Muscle of leg (tissue), 3 donors: ENCODE measurements at regions not wholly inside any gene's neighbourhood (a gene's known extent, or its start where the extent isn't known, plus 50 kb on each side); places are given as distances from the start of the nearest gene placed in this dataset.
A peak's percentile ranks its signal among the peaks of the same experiment; 100 is the strongest.
"Not testable (repeated sequence)": the region's sequence is repeated elsewhere in the genome, so short reads cannot be mapped to it uniquely, and the experiment has no call there.

Experiments used
- DNase-seq: peaks from one replicate; pipeline ENCODE4 v3.0.0; 2013
- H3K27ac ChIP-seq: one replicate; pipeline ENCODE4 v1.5.1; 2013; ENCODE audit warnings: mild to moderate bottlenecking, low read length, control low read depth
- H3K27me3 ChIP-seq: one replicate; pipeline ENCODE4 v1.6.1; 2013; ENCODE audit warnings: low read length; ENCODE audit not compliant: control insufficient read depth, insufficient read depth
- H3K36me3 ChIP-seq: one replicate; pipeline ENCODE4 v1.6.1; 2013; ENCODE audit warnings: low read length; ENCODE audit not compliant: control insufficient read depth, insufficient read depth
- H3K4me1 ChIP-seq: one replicate; pipeline ENCODE4 v1.6.1; 2013; ENCODE audit warnings: low read length; ENCODE audit not compliant: control insufficient read depth, insufficient read depth
- H3K4me3 ChIP-seq: one replicate; pipeline ENCODE4 v1.5.1; 2013; ENCODE audit warnings: low read length, control low read depth
- H3K9me3 ChIP-seq: replicated peaks from 2 replicates; pipeline ENCODE4 v1.6.1; 2013; ENCODE audit warnings: low read depth, low read length; ENCODE audit not compliant: control insufficient read depth
- WGBS: methylation state at CpG from one replicate; pipeline ENCODE4 v1.1.5; 2013; ENCODE audit warnings: missing lambda C conversion rate; ENCODE audit not compliant: insufficient coverage; 5-methylcytosine and 5-hydroxymethylcytosine counted together

- no peak overlapping the region for H3K27ac ChIP-seq
- no peaks in the 10 kb centered on the region for H3K36me3 ChIP-seq
- H3K4me3 ChIP-seq: no peak overlapping the region
- peak; percentile 46 for DNase-seq
- H3K27me3 ChIP-seq: no peaks in the 10 kb centered on the region
- WGBS: 83% methylated on average over 1 of the region's 3 CpGs
- H3K4me1 ChIP-seq: peaks cover 2% of the 10 kb centered on the region
- no peaks in the 10 kb centered on the region for H3K9me3 ChIP-seq
Observed at GRCh38 chr5:17103461-17103860, 114.0 kb upstream of the BASP1 start.

- H3K36me3 ChIP-seq: no peaks in the 10 kb centered on the region
- no peaks in the 10 kb centered on the region for H3K9me3 ChIP-seq
- H3K27me3 ChIP-seq: no peaks in the 10 kb centered on the region
- peak overlapping the region; percentile 11 for H3K27ac ChIP-seq
- DNase-seq: peak; percentile 74
- no peak overlapping the region for H3K4me3 ChIP-seq
- peaks cover 2% of the 10 kb centered on the region for H3K4me1 ChIP-seq
- 25% methylated on average over 1 of the region's 5 CpGs for WGBS
Observed at GRCh38 chr5:17105744-17106418, 111.5 kb upstream of the BASP1 start.

DNA sequence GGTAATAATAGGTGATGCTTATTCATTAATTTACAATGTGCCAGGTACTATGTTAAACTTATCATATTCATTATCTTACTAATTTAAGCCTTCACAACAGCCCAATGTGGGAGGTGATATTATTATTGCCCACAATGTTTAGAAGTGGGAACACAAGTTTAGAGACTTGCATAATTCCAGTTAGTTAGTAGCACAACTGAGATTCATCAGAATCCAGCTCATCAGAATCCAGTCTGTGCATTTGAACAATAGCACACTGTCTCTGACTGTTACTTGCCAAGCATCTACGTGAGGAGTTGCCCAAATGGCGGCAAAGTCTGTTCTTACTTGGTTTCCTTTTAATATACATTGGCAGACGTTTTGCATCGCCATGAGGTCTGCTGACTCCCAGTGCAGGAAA is 110.9 kb upstream of the BASP1 start:
- Histone ChIP-seq H3K4me1 (peaks cover 2% of the 10 kb centered on the region), H3K27ac (no peak overlapping the region), H3K9me3 (no peaks in the 10 kb centered on the region), H3K27me3 (no peaks in the 10 kb centered on the region), H3K4me3 (no peak overlapping the region), H3K36me3 (no peaks in the 10 kb centered on the region)
- WGBS: no CpG with 5 or more reads among the region's 4 CpGs
- DNase-seq: no peak

GRCh38 chr5:17112091-17112716 is 105.2 kb upstream of the BASP1 start:
- 64% methylated on average over 3 of the region's 3 CpGs for WGBS

DNA sequence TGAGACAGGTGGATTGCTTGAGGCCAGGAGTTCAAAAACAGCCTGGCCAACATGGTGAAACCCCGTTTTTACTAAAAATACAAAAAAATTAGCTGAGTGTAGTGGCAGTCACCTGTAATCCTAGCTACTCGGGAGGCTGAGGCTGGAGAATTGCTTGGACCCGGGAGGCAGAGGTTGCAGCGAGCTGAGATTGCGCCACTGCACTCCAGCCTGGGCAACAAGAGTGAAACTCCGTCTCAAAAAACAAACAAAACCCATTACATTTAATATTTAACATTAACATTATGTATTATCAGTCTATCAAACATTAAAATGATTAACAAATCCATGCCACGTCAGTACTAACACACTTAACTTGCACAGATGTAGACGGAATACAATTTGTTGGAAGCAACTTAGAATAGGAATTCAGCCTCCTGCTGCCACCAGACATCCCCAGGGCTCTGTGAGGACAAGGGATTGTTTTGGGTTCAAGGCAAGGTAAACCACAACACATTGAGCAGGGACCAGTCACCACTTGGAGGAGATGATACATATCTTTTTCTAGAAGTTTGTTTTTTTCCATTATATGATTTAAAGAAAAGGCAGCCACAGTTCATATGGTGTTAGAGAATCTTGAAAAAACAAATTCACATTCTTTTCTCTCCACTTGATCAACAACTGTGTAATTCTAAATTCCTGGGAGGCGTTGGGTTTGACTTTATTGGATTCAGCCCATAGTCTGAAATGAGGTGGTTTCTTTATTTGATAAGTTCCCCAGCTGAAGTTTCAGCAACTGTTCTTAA is 104.1 kb upstream of the BASP1 start:
- Histone ChIP-seq H3K4me1 (no peaks in the 10 kb centered on the region), H3K9me3 (no peaks in the 10 kb centered on the region), H3K27ac (no peak overlapping the region), H3K36me3 (no peaks in the 10 kb centered on the region), H3K27me3 (no peaks in the 10 kb centered on the region), H3K4me3 (no peak overlapping the region)
- WGBS: no CpG with 5 or more reads among the region's 9 CpGs
- DNase-seq: peak; percentile 32

More at GRCh38 chr5:17112091-17112716, 105.2 kb upstream of the BASP1 start:
- H3K9me3 ChIP-seq, H3K27me3 ChIP-seq, H3K4me1 ChIP-seq, H3K36me3 ChIP-seq, H3K27ac ChIP-seq, H3K4me3 ChIP-seq: not testable (repeated sequence)
- DNase-seq: peak; percentile 50

DNA sequence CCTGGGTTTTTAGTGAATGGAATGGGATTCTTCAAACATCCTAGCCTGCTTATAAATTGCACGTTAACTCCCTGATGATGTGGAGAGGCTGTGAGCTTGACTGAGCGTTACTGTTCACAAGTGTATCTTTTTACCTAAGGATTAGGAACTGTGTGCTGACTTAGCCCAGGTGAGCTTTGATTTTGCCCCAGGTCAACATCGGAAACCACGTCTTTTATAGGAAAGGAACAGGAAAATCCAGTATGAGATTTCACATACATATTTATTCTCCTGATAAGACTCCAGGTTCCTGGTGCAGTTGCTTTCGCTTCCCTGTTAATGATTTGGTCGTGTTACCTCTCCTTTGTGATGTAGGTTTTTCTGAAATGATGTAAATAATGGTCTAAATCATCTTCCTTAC is 103.2 kb upstream of the BASP1 start:
- H3K9me3 ChIP-seq: no peaks in the 10 kb centered on the region
- WGBS: 71% methylated on average over 1 of the region's 6 CpGs

GRCh38 chr5:17114715-17115599 is 102.5 kb upstream of the BASP1 start:
- 50% methylated on average over 1 of the region's 6 CpGs for WGBS
- Histone ChIP-seq H3K4me3 (no peak overlapping the region), H3K9me3 (no peaks in the 10 kb centered on the region), H3K27me3 (no peaks in the 10 kb centered on the region), H3K27ac (no peak overlapping the region), H3K36me3 (no peaks in the 10 kb centered on the region), H3K4me1 (no peaks in the 10 kb centered on the region)
- DNase-seq: no peak

More for the DNA sequence above, 103.2 kb upstream of the BASP1 start:
- no peaks in the 10 kb centered on the region for H3K36me3 ChIP-seq
- H3K4me3 ChIP-seq: no peak overlapping the region
- no peaks in the 10 kb centered on the region for H3K4me1 ChIP-seq
- H3K27ac ChIP-seq: no peak overlapping the region
- no peaks in the 10 kb centered on the region for H3K27me3 ChIP-seq
- DNase-seq: no peak

GRCh38 chr5:17115855-17116254 is 101.6 kb upstream of the BASP1 start:
- 91% methylated on average over 2 of the region's 3 CpGs for WGBS
- no peak for DNase-seq
- Histone ChIP-seq H3K4me3 (no peak overlapping the region), H3K36me3 (no peaks in the 10 kb centered on the region), H3K27me3 (no peaks in the 10 kb centered on the region), H3K9me3 (no peaks in the 10 kb centered on the region), H3K27ac (no peak overlapping the region), H3K4me1 (no peaks in the 10 kb centered on the region)

- peak; percentile 87 for DNase-seq
- no peak overlapping the region for H3K27ac ChIP-seq
- H3K9me3 ChIP-seq: no peaks in the 10 kb centered on the region
- no peak overlapping the region for H3K4me3 ChIP-seq
- H3K27me3 ChIP-seq: no peaks in the 10 kb centered on the region
- WGBS: 60% methylated on average over 4 of the region's 9 CpGs
- H3K4me1 ChIP-seq: no peaks in the 10 kb centered on the region
- no peaks in the 10 kb centered on the region for H3K36me3 ChIP-seq
Observed at GRCh38 chr5:17118631-17119030, 98.8 kb upstream of the BASP1 start.
